ENCODE measurements at regions not wholly inside any gene's neighbourhood (a gene's known extent, or its start where the extent isn't known, plus 50 kb on each side); places are given as distances from the start of the nearest gene placed in this dataset.

DNA sequence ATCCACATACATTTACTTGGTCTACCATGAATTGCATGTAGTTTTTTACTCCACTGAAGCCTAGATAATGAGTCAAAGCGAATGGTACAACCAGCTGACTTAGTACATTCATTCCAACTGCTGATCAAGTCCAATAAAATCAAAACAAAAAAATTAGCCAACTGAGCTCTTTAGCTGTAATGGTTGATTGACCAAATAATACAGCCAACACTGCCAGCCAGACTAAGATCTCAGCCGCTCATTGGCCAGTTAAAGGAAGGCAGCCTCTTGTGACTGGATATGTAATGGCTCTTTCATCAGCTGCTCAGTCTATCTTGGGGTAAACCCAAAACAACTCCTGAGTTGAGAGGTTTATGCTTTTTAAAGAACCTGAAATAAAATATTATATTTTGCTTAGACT, 204.3 kb upstream of the RSPO3 start:
- TF ChIP-seq, protein P1, sequence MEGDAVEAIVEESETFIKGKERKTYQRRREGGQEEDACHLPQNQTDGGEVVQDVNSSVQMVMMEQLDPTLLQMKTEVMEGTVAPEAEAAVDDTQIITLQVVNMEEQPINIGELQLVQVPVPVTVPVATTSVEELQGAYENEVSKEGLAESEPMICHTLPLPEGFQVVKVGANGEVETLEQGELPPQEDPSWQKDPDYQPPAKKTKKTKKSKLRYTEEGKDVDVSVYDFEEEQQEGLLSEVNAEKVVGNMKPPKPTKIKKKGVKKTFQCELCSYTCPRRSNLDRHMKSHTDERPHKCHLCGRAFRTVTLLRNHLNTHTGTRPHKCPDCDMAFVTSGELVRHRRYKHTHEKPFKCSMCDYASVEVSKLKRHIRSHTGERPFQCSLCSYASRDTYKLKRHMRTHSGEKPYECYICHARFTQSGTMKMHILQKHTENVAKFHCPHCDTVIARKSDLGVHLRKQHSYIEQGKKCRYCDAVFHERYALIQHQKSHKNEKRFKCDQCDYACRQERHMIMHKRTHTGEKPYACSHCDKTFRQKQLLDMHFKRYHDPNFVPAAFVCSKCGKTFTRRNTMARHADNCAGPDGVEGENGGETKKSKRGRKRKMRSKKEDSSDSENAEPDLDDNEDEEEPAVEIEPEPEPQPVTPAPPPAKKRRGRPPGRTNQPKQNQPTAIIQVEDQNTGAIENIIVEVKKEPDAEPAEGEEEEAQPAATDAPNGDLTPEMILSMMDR (conservative IDR thresholded peaks at IDR 0.05; ENCODE audit: control insufficient read depth, insufficient read depth, low read depth, low read length), result no peak
- no peak for DNase-seq (ENCODE audit: low read depth)

DNA sequence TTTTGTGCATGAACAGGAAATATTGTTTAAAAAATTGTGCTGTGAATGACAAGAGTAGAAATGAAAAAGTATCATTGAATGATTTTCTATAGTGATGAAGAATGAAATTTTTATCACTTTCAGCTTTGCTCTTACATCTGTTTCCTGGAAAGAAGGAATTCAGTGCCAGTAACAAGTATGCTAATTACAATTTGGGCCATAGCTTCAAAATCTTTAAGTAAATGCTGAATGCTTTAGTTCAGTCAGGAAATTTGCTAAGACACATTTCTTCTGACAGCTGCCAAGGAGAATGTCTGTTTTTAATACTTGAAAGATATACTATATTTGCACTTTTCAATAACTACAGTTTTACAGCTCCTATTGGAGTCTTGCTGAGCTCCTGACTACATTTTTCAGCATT, 203.7 kb upstream of the RSPO3 start:
- DNase-seq (ENCODE audit: low read depth), result no peak
- TF ChIP-seq, protein P1 (conservative IDR thresholded peaks at IDR 0.05; ENCODE audit: control insufficient read depth, insufficient read depth, low read depth, low read length), result no peak
- no peak overlapping the region for H3K4me3 ChIP-seq (ENCODE audit: control insufficient read depth, low read depth, low read length)

More for the DNA sequence above, 204.3 kb upstream of the RSPO3 start:
- H3K4me3 ChIP-seq (ENCODE audit: control insufficient read depth, low read depth, low read length), result no peak overlapping the region

DNA sequence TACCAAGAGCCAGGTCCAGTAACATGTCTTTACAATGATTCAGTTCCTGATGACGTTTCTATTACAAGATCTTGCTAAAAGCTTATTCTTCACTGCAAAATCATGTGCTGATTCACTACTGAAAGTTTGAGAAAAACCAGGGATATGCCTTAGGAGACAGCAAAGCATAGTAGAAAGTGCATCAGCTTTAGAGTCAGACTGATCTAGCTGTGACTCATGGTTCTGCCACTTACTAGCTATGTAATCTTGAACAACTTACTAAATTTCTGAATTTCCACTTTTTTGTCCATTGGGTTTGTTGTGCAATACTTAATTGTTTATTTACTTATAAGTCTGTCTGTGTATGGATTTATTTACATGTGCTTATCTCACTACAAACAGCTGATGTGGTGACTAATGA, 198.5 kb upstream of the RSPO3 start:
- TF ChIP-seq, protein P1 (conservative IDR thresholded peaks at IDR 0.05; ENCODE audit: control insufficient read depth, insufficient read depth, low read depth, low read length), result no peak

DNA sequence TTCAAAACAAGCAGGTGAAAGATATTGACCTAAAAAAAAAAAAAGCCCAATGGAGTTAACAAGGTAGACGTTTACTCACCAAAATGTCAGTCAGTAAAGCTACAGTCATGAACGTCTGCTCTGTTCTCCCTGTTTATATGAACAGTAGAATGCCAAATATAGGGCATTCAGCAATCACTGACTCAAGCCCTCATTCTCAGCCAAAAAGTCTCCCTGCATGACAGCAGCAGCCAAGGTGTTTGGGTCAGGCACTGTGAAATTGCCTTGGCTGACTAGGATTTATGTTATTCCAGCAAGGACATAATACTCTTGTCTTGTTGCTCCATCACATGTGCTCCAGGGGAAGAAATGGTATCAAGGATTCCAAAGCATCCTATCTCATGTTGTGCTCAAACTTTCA, 194.7 kb upstream of the RSPO3 start:
- H3K4me3 ChIP-seq (ENCODE audit: control insufficient read depth, low read depth, low read length), result no peak overlapping the region
- peak; percentile 8 for DNase-seq (ENCODE audit: low read depth)
- TF ChIP-seq, protein P1 (conservative IDR thresholded peaks at IDR 0.05; ENCODE audit: control insufficient read depth, insufficient read depth, low read depth, low read length), result no peak

More for the DNA sequence above, 198.5 kb upstream of the RSPO3 start:
- peak; percentile 99 for DNase-seq (ENCODE audit: low read depth)
- no peak overlapping the region for H3K4me3 ChIP-seq (ENCODE audit: control insufficient read depth, low read depth, low read length)

DNA sequence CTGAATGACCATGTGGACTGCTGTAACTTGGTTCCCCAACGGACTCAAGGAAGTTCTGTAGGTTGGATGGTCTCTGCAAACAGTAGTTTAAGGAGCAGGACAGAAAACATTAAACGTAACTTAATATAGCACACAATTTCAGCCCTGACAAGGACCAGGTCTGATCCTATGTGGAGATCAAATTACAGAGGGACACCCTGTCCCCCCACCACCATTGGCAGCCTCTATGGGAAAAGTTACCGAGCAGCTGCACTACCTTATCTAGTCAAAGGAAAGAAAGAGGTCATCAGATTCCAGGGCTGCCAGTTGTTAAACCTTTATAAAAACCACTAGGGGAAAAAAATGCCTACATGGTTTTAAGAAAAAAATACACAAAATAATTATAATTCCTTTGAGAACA, 191.5 kb upstream of the RSPO3 start:
- TF ChIP-seq, protein P1 (conservative IDR thresholded peaks at IDR 0.05; ENCODE audit: control insufficient read depth, insufficient read depth, low read depth, low read length), result no peak
- H3K4me3 ChIP-seq (ENCODE audit: control insufficient read depth, low read depth, low read length), result no peak overlapping the region
- no peak for DNase-seq (ENCODE audit: low read depth)

DNA sequence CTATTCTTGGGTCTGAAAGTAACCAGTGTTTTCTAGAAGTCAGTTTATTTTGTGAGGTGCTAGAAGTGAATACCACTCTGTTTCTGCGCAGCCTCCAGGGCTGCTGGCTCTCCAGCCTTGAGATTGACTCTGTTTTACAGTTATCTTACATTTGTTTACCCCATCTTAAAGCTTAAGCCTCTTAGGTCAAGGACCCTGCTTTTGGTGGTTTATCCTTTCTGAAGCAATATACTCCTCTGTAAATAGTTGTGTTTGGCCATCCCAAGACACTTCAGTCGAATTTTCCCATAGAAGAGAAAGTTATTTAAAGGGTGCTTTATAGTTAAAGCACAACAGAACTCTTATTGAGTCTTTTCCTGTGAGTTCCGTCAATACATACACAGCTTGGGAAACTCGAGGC, 190.6 kb upstream of the RSPO3 start:
- no peak for DNase-seq (ENCODE audit: low read depth)
- TF ChIP-seq, protein P1 (conservative IDR thresholded peaks at IDR 0.05; ENCODE audit: control insufficient read depth, insufficient read depth, low read depth, low read length), result no peak
- H3K4me3 ChIP-seq (ENCODE audit: control insufficient read depth, low read depth, low read length), result no peak overlapping the region

DNA sequence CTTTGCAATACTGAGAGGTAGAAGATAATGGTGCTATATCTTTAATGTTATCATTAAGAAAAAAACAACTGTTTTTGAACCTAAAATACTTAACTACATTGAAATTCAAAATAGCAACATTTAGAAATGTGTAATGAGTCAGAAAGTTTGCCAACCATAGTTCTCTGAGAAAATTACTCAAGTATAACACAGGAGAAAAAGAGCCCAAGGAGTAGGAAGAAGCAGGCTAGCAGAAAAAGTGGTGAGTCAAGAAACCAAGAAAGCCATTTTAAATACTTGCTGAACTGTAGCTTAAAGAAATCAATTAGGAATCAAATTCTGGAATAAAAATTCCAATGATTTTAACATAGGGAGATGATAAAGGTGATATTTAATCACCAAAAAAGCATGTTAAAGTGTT, 181.0 kb upstream of the RSPO3 start:
- H3K4me3 ChIP-seq (ENCODE audit: control insufficient read depth, low read depth, low read length), result no peak overlapping the region
- TF ChIP-seq, protein P1 (conservative IDR thresholded peaks at IDR 0.05; ENCODE audit: control insufficient read depth, insufficient read depth, low read depth, low read length), result no peak
- DNase-seq (ENCODE audit: low read depth), result peak; percentile 38

Data from fibroblast of mammary gland (primary cell).